ENCODE measurements at regions not wholly inside any gene's neighbourhood (a gene's known extent, or its start where the extent isn't known, plus 50 kb on each side); places are given as distances from the start of the nearest gene placed in this dataset.

GRCh38 chr4:134465417-134465816 is 263.8 kb upstream of the PABPC4L start:
- TF ChIP-seq CTCF (IDR thresholded peaks at IDR 0.05; ENCODE audit: low read depth, low read length): no peak
- no peak for DNase-seq (ENCODE audit: low read depth in 2 of 2)
- H3K4me3 ChIP-seq (replicated peaks in 1 of 2; ENCODE audit: low read depth in 2 of 2, low read length in 2 of 2): no peak overlapping the region

DNA sequence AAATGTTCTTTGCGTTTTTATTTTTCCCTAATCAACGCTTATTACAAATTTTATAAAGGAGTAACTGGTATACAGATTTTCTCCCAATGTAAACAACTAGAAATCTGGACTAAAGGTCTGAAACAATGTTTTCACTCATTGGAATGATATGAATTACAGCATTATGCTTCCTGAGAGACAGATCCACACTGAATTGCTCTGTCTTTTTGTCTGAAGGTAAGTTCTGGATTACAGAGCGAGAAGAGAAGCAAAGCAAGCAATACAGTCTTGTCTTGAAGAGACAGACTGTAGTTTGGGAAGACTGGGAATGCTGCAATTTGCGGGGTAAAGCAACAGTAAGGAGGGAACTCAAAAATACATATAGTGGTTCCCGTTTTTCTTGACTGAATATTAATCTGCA is 262.2 kb upstream of the PABPC4L start:
- H3K4me3 ChIP-seq (replicated peaks in 1 of 2; ENCODE audit: low read depth in 2 of 2, low read length in 2 of 2): no peak overlapping the region
- TF ChIP-seq CTCF (IDR thresholded peaks at IDR 0.05; ENCODE audit: low read depth, low read length): no peak
- DNase-seq (ENCODE audit: low read depth in 2 of 2): no peak

- no peak for TF ChIP-seq CTCF (IDR thresholded peaks at IDR 0.05; ENCODE audit: low read depth, low read length)
- no peak for DNase-seq (ENCODE audit: low read depth in 2 of 2)
- H3K4me3 ChIP-seq (replicated peaks in 1 of 2; ENCODE audit: low read depth in 2 of 2, low read length in 2 of 2): no peak overlapping the region
Measured at GRCh38 chr4:134426821-134427220, 225.2 kb upstream of the PABPC4L start.

DNA sequence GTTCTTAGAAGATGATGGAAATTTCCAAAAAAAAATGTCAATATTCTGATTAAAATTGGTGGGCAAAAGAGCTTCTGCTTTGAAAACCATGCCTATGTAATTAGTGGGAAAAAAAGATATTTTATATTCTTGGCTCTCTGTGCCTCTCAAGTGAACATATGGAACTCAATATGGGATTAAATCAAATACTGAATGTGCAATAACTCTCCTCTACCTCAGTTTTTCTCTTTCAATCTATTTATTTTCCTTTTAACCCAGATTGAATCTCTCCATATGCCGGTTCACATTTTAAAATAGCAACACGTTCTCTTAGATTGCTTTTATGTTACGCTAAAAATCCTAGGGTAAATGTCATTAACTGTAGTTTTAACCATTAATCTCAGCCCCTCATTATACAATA is 224.2 kb upstream of the PABPC4L start:
- DNase-seq (ENCODE audit: low read depth in 2 of 2): no peak
- H3K4me3 ChIP-seq (replicated peaks in 1 of 2; ENCODE audit: low read depth in 2 of 2, low read length in 2 of 2): no peak overlapping the region
- TF ChIP-seq CTCF (IDR thresholded peaks at IDR 0.05; ENCODE audit: low read depth, low read length): no peak

DNA sequence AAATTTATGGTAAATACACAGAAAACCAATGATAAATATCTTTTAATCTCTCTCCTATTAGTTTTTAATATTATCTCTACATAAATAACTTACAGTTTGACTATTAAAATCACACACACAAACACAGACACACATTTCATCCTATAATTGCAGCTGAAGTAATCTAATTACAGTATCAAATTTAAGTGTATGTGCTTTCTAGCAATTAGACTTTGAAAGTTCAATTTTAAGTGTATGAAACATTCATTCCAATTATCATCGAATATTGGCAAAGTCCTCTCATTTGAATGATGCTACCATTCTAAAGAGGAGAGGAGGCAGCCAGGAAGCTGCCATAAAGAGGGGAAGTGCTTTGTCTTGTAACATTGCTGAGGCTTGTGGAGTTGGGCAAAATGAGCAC is 221.2 kb upstream of the PABPC4L start:
- TF ChIP-seq CTCF (IDR thresholded peaks at IDR 0.05; ENCODE audit: low read depth, low read length): no peak
- DNase-seq (ENCODE audit: low read depth in 2 of 2): no peak
- H3K4me3 ChIP-seq (replicated peaks in 1 of 2; ENCODE audit: low read depth in 2 of 2, low read length in 2 of 2): no peak overlapping the region

GRCh38 chr4:134421734-134422133 is 220.1 kb upstream of the PABPC4L start:
- H3K4me3 ChIP-seq (replicated peaks in 1 of 2; ENCODE audit: low read depth in 2 of 2, low read length in 2 of 2): no peak overlapping the region
- DNase-seq (ENCODE audit: low read depth in 2 of 2): no peak
- TF ChIP-seq CTCF (IDR thresholded peaks at IDR 0.05; ENCODE audit: low read depth, low read length): no peak

GRCh38 chr4:134408897-134409296 is 207.3 kb upstream of the PABPC4L start:
- no peak for DNase-seq (ENCODE audit: low read depth in 2 of 2)
- no peak for TF ChIP-seq CTCF (IDR thresholded peaks at IDR 0.05; ENCODE audit: low read depth, low read length)
- H3K4me3 ChIP-seq (replicated peaks in 1 of 2; ENCODE audit: low read depth in 2 of 2, low read length in 2 of 2): no peak overlapping the region
